K562 (cell line): ENCODE measurements at regions not wholly inside any gene's neighbourhood (a gene's known extent, or its start where the extent isn't known, plus 50 kb on each side); places are given as distances from the start of the nearest gene placed in this dataset.

Experiments
- CCNT2 ChIP-seq: IDR thresholded peaks from 2 replicates; pipeline ENCODE4 v1.6.1; 2011; ENCODE audit warnings: borderline replicate concordance, low read depth, mild to moderate bottlenecking, moderate library complexity, mixed read lengths, low read length; ENCODE audit not compliant: insufficient read length; ENCODE audit errors: extremely low read depth
- MLLT1 ChIP-seq, 2 experiments: fragments of 450-650 bp; IDR thresholded peaks; 2 replicates each; pipeline ENCODE4 v1.6.1; 2016
- NFXL1 ChIP-seq: fragments of 450-650 bp; formaldehyde crosslinking; IDR thresholded peaks from 2 replicates; pipeline ENCODE4 v1.4.0; 2021; ENCODE audit warnings: mild to moderate bottlenecking
- PHB2 ChIP-seq: fragments of 450-650 bp; IDR thresholded peaks from 2 replicates; pipeline ENCODE4 v1.6.1; 2017; ENCODE audit warnings: low read depth
- SAFB2 ChIP-seq: fragments of 200-400 bp; formaldehyde crosslinking; IDR thresholded peaks from 2 replicates; pipeline ENCODE4 v1.6.1; 2018; ENCODE audit warnings: borderline replicate concordance, low read length, low read depth, moderate library complexity; ENCODE audit not compliant: severe bottlenecking
- TEAD1 ChIP-seq, 2 experiments: fragments of 450-650 bp in 1 of 2; sonication (generic) in 1 of 2; formaldehyde crosslinking; IDR thresholded peaks; 2 replicates each; pipeline versions ENCODE4 v1.4.0 to v1.8.0; 2020 to 2022; ENCODE audit warnings: mild to moderate bottlenecking in 2 of 2, missing genetic modification reagents in 1 of 2
- TFE3 ChIP-seq: fragments of 450-650 bp; formaldehyde crosslinking; IDR thresholded peaks from 2 replicates; pipeline ENCODE4 v1.4.0; 2020; ENCODE audit warnings: mild to moderate bottlenecking, mixed read lengths
- THRA ChIP-seq: fragments of 450-650 bp; IDR thresholded peaks from 2 replicates; pipeline ENCODE4 v1.6.1; 2017; ENCODE audit warnings: mild to moderate bottlenecking, moderate library complexity
- ZBTB2 ChIP-seq: fragments of 450-650 bp; IDR thresholded peaks from 2 replicates; pipeline ENCODE4 v1.6.1; 2016; ENCODE audit warnings: antibody characterized with exemption
- ZNF398 ChIP-seq: fragments of 250-450 bp; sonication (Bioruptor Pico); IDR thresholded peaks from 2 replicates; pipeline ENCODE4 v1.8.0; 2021; ENCODE audit warnings: moderate library complexity, mild to moderate bottlenecking, inconsistent platforms
- ZNF407 ChIP-seq: fragments of 450-650 bp; IDR thresholded peaks from 2 replicates; pipeline ENCODE4 v1.6.1; 2016; ENCODE audit warnings: low read depth

- no peak for TF ChIP-seq ZNF407
- TF ChIP-seq THRA: no peak
- no peak for TF ChIP-seq ZBTB2
- no peak for TF ChIP-seq CCNT2
- TF ChIP-seq SAFB2: no peak
- TF ChIP-seq TFE3 (CRISPR knock-in tag): peak; percentile 38
- TF ChIP-seq NFXL1 (CRISPR knock-in tag): no peak
- no peak for TF ChIP-seq MLLT1 (IDR thresholded peaks at IDR 0.05)
- no peak for TF ChIP-seq PHB2
- TF ChIP-seq TEAD1 (CRISPR knock-in tag; IDR thresholded peaks at IDR 0.05): no peak
- no peak for TF ChIP-seq ZNF398
Measured at GRCh38 chr3:20905210-20905805, 719.3 kb upstream of the SGO1 start (continued).
